ENCODE measurements at regions not wholly inside any gene's neighbourhood (a gene's known extent, or its start where the extent isn't known, plus 50 kb on each side); places are given as distances from the start of the nearest gene placed in this dataset.

DNA sequence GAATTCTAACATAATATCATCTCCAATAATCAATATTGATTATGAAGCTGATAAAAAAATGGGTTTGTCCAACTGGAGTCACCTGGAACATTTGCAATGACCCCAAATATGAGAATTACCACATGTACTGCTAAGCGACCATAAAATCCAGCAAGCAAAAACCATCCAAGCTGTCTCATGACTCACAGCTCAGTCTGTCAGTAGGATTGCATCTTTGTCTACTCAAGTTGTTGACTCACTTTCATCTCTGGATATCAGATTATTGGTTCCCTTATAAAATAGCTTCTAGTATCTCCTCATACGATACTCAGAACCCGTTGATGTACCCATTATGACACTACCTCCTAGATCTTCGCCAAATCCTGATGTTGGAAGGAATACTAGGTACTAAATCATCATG is 209.8 kb upstream of the ATP11B start:
- Histone ChIP-seq H2AFZ (ENCODE audit: low read length) (no peak overlapping the region), H4K20me1 (ENCODE audit: insufficient read depth, low read length) (no peaks in the 10 kb centered on the region), H3K9me3 (ENCODE audit: low read depth, low read length) (no peaks in the 10 kb centered on the region), H3K27ac (ENCODE audit: low read depth, low read length) (no peak overlapping the region), H3K4me2 (ENCODE audit: insufficient read depth, low read length) (no peak overlapping the region), H3K27me3 (ENCODE audit: insufficient read depth, low read length) (no peaks in the 10 kb centered on the region), H3K4me1 (ENCODE audit: insufficient read depth, low read length) (no peaks in the 10 kb centered on the region), H3K79me2 (ENCODE audit: insufficient read depth, low read length) (no peaks in the 10 kb centered on the region), H3K36me3 (ENCODE audit: insufficient read depth, low read length) (no peaks in the 10 kb centered on the region), H3K4me3 (ENCODE audit: insufficient read depth, low read length) (no peak overlapping the region)
- no peak for DNase-seq (ENCODE audit: insufficient read length, low spot score, missing footprints)
- TF ChIP-seq, protein P1, sequence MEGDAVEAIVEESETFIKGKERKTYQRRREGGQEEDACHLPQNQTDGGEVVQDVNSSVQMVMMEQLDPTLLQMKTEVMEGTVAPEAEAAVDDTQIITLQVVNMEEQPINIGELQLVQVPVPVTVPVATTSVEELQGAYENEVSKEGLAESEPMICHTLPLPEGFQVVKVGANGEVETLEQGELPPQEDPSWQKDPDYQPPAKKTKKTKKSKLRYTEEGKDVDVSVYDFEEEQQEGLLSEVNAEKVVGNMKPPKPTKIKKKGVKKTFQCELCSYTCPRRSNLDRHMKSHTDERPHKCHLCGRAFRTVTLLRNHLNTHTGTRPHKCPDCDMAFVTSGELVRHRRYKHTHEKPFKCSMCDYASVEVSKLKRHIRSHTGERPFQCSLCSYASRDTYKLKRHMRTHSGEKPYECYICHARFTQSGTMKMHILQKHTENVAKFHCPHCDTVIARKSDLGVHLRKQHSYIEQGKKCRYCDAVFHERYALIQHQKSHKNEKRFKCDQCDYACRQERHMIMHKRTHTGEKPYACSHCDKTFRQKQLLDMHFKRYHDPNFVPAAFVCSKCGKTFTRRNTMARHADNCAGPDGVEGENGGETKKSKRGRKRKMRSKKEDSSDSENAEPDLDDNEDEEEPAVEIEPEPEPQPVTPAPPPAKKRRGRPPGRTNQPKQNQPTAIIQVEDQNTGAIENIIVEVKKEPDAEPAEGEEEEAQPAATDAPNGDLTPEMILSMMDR (IDR thresholded peaks at IDR 0.05; ENCODE audit: extremely low read depth, low read depth, low read length): no peak

DNA sequence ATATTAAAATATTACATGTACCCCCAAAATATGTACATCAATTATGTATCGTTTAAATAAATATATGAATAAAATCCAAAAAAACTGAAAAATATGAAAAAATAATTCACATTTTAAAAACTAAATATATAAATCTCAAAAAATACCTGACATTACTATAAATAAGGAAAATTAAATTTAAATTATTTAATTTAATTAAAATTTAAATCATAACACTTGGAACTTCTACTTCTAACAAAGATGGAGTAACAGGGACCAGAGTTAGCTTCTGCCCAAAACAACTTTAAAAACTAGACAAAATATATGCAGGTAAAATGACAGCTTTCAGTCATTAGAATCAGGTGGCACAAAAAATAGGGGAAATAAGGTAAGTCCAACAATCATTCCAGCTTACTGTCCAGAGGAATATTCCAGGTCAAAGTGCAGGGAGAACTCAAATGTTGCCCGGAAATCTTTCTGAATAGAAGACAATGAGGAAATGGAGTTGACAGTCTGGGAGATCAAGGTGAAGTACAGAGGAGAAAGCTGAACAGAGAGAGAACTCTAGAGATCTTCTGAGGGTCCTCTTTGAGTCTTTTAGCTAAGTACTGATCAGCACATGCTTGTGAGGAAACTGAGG is 207.7 kb upstream of the ATP11B start:
- Histone ChIP-seq H3K27me3 (ENCODE audit: insufficient read depth, low read length) (no peaks in the 10 kb centered on the region), H3K9me3 (ENCODE audit: low read depth, low read length) (no peaks in the 10 kb centered on the region), H3K4me3 (ENCODE audit: insufficient read depth, low read length) (no peak overlapping the region), H3K4me1 (ENCODE audit: insufficient read depth, low read length) (no peaks in the 10 kb centered on the region), H2AFZ (ENCODE audit: low read length) (no peak overlapping the region), H4K20me1 (ENCODE audit: insufficient read depth, low read length) (no peaks in the 10 kb centered on the region), H3K27ac (ENCODE audit: low read depth, low read length) (no peak overlapping the region), H3K4me2 (ENCODE audit: insufficient read depth, low read length) (no peak overlapping the region), H3K36me3 (ENCODE audit: insufficient read depth, low read length) (no peaks in the 10 kb centered on the region), H3K79me2 (ENCODE audit: insufficient read depth, low read length) (no peaks in the 10 kb centered on the region)
- TF ChIP-seq, protein P1 (IDR thresholded peaks at IDR 0.05; ENCODE audit: extremely low read depth, low read depth, low read length): no peak
- DNase-seq (ENCODE audit: insufficient read length, low spot score, missing footprints): no peak

- no peak for DNase-seq (ENCODE audit: insufficient read length, low spot score, missing footprints)
- Histone ChIP-seq H3K27ac (ENCODE audit: low read depth, low read length) (no peak overlapping the region), H3K4me2 (ENCODE audit: insufficient read depth, low read length) (no peak overlapping the region), H3K4me1 (ENCODE audit: insufficient read depth, low read length) (no peaks in the 10 kb centered on the region), H3K27me3 (ENCODE audit: insufficient read depth, low read length) (no peaks in the 10 kb centered on the region), H3K36me3 (ENCODE audit: insufficient read depth, low read length) (no peaks in the 10 kb centered on the region), H3K79me2 (ENCODE audit: insufficient read depth, low read length) (no peaks in the 10 kb centered on the region), H3K4me3 (ENCODE audit: insufficient read depth, low read length) (no peak overlapping the region), H3K9me3 (ENCODE audit: low read depth, low read length) (no peaks in the 10 kb centered on the region), H2AFZ (ENCODE audit: low read length) (no peak overlapping the region), H4K20me1 (ENCODE audit: insufficient read depth, low read length) (no peaks in the 10 kb centered on the region)
- TF ChIP-seq, protein P1 (IDR thresholded peaks at IDR 0.05; ENCODE audit: extremely low read depth, low read depth, low read length): no peak
These were observed 200.6 kb upstream of the ATP11B start for GRCh38 chr3:182592747-182593146.

- no peaks in the 10 kb centered on the region for H3K4me1 ChIP-seq (ENCODE audit: insufficient read depth, low read length)
- no peaks in the 10 kb centered on the region for H3K27me3 ChIP-seq (ENCODE audit: insufficient read depth, low read length)
- H3K4me2 ChIP-seq (ENCODE audit: insufficient read depth, low read length): no peak overlapping the region
- H3K79me2 ChIP-seq (ENCODE audit: insufficient read depth, low read length): no peaks in the 10 kb centered on the region
- no peak overlapping the region for H3K27ac ChIP-seq (ENCODE audit: low read depth, low read length)
- no peaks in the 10 kb centered on the region for H4K20me1 ChIP-seq (ENCODE audit: insufficient read depth, low read length)
- no peak for DNase-seq (ENCODE audit: insufficient read length, low spot score, missing footprints)
- no peaks in the 10 kb centered on the region for H3K9me3 ChIP-seq (ENCODE audit: low read depth, low read length)
- no peak overlapping the region for H3K4me3 ChIP-seq (ENCODE audit: insufficient read depth, low read length)
- TF ChIP-seq, protein P1 (IDR thresholded peaks at IDR 0.05; ENCODE audit: extremely low read depth, low read depth, low read length): no peak
- H2AFZ ChIP-seq (ENCODE audit: low read length): no peak overlapping the region
- H3K36me3 ChIP-seq (ENCODE audit: insufficient read depth, low read length): no peaks in the 10 kb centered on the region
These were observed 196.5 kb upstream of the ATP11B start for GRCh38 chr3:182596676-182597410.
